ENCODE measurements at regions not wholly inside any gene's neighbourhood (a gene's known extent, or its start where the extent isn't known, plus 50 kb on each side); places are given as distances from the start of the nearest gene placed in this dataset.

GRCh38 chr4:179040259-179040658, 1598.0 kb upstream of the AGA start:
- DNase-seq = no peak
- Mint-ChIP-seq H3K27ac (ENCODE audit: unreplicated experiment) (no peak overlapping the region), H3K9me3 (ENCODE audit: unreplicated experiment) (no peaks in the 10 kb centered on the region), H3K4me3 (ENCODE audit: unreplicated experiment) (no peak overlapping the region), H3K4me1 (ENCODE audit: low read depth, unreplicated experiment) (no peaks in the 10 kb centered on the region), H3K36me3 (ENCODE audit: insufficient read depth, unreplicated experiment) (no peaks in the 10 kb centered on the region), H3K27me3 (ENCODE audit: insufficient read depth, unreplicated experiment) (no peaks in the 10 kb centered on the region)
- POLR2A ChIA-PET = no interaction called here
- intact Hi-C loops (cut with micrococcal nuclease; ENCODE audit: unreplicated experiment) = no loop called here
- TF ChIP-seq CTCF (IDR thresholded peaks at IDR 0.05; ENCODE audit: insufficient read depth in 1 of 2, low read depth in 1 of 2, low read length in 1 of 2, severe bottlenecking in 1 of 2, unreplicated experiment in 1 of 2) = no peak
- CTCF ChIA-PET = no interaction called here
- Histone ChIP-seq H3K27me3 (replicated peaks; ENCODE audit: control insufficient read depth, insufficient read depth, low read length) (no peaks in the 10 kb centered on the region), H3K4me3 (ENCODE audit: low read depth, low read length) (no peak overlapping the region), H3K4me1 (no peaks in the 10 kb centered on the region), H3K9me3 (no peaks in the 10 kb centered on the region), H3K36me3 (ENCODE audit: control insufficient read depth, insufficient read depth, low read length) (no peaks in the 10 kb centered on the region)
- BruUV-seq (replicated peaks) = no TSS peak

GRCh38 chr4:179048839-179049453, 1606.7 kb upstream of the AGA start:
- Mint-ChIP-seq H3K27ac (ENCODE audit: unreplicated experiment) (no peak overlapping the region), H3K27me3 (ENCODE audit: insufficient read depth, unreplicated experiment) (no peaks in the 10 kb centered on the region), H3K4me1 (ENCODE audit: low read depth, unreplicated experiment) (no peaks in the 10 kb centered on the region), H3K36me3 (ENCODE audit: insufficient read depth, unreplicated experiment) (no peaks in the 10 kb centered on the region), H3K4me3 (ENCODE audit: unreplicated experiment) (no peak overlapping the region), H3K9me3 (ENCODE audit: unreplicated experiment) (no peaks in the 10 kb centered on the region)
- no peaks in the 10 kb centered on the region for H3K27me3 ChIP-seq (replicated peaks; ENCODE audit: control insufficient read depth, insufficient read depth, low read length)
- no peak for TF ChIP-seq CTCF (IDR thresholded peaks at IDR 0.05; ENCODE audit: insufficient read depth in 1 of 2, low read depth in 1 of 2, low read length in 1 of 2, severe bottlenecking in 1 of 2, unreplicated experiment in 1 of 2)
- no peak overlapping the region for H3K4me3 ChIP-seq (ENCODE audit: low read depth, low read length)
- H3K36me3 ChIP-seq (ENCODE audit: control insufficient read depth, insufficient read depth, low read length) = no peaks in the 10 kb centered on the region
- H3K4me1 ChIP-seq = no peaks in the 10 kb centered on the region
- CTCF ChIA-PET = no interaction called here
- no TSS peak for BruUV-seq (replicated peaks)
- POLR2A ChIA-PET = no interaction called here
- DNase-seq = no peak
- no peaks in the 10 kb centered on the region for H3K9me3 ChIP-seq
- intact Hi-C loops (cut with micrococcal nuclease; ENCODE audit: unreplicated experiment) = no loop called here

- Histone ChIP-seq H3K4me3 (ENCODE audit: low read depth, low read length) (no peak overlapping the region), H3K4me1 (no peaks in the 10 kb centered on the region), H3K36me3 (ENCODE audit: control insufficient read depth, insufficient read depth, low read length) (no peaks in the 10 kb centered on the region), H3K9me3 (no peaks in the 10 kb centered on the region), H3K27me3 (replicated peaks; ENCODE audit: control insufficient read depth, insufficient read depth, low read length) (no peaks in the 10 kb centered on the region)
- Mint-ChIP-seq H3K9me3 (ENCODE audit: unreplicated experiment) (no peaks in the 10 kb centered on the region), H3K27ac (ENCODE audit: unreplicated experiment) (no peak overlapping the region), H3K4me3 (ENCODE audit: unreplicated experiment) (no peak overlapping the region), H3K36me3 (ENCODE audit: insufficient read depth, unreplicated experiment) (no peaks in the 10 kb centered on the region), H3K27me3 (ENCODE audit: insufficient read depth, unreplicated experiment) (no peaks in the 10 kb centered on the region), H3K4me1 (ENCODE audit: low read depth, unreplicated experiment) (no peaks in the 10 kb centered on the region)
- ChIA-PET CTCF (no interaction called here), POLR2A (no interaction called here)
- TF ChIP-seq CTCF (IDR thresholded peaks at IDR 0.05; ENCODE audit: insufficient read depth in 1 of 2, low read depth in 1 of 2, low read length in 1 of 2, severe bottlenecking in 1 of 2, unreplicated experiment in 1 of 2) = no peak
- no peak for DNase-seq
- intact Hi-C loops (cut with micrococcal nuclease; ENCODE audit: unreplicated experiment) = no loop called here
- no TSS peak for BruUV-seq (replicated peaks)
These were observed 1609.0 kb upstream of the AGA start for GRCh38 chr4:179051206-179051605.

Data from Caco-2 (cell line).